Esophagus muscularis mucosa (tissue), 4 donors: ENCODE measurements at regions not wholly inside any gene's neighbourhood (a gene's known extent, or its start where the extent isn't known, plus 50 kb on each side); places are given as distances from the start of the nearest gene placed in this dataset.

Source experiments
- CTCF ChIP-seq, 3 experiments: fragments of 200-600 bp in 2 of 3; fragments of 450-650 bp in 1 of 3; sonication (generic) in 2 of 3; IDR thresholded peaks; one replicate each; pipeline ENCODE4 v1.5.1; 2017 to 2019; ENCODE audit warnings: antibody characterized with exemption in 3 of 3, mild to moderate bottlenecking in 2 of 3, moderate library complexity in 1 of 3
- EP300 ChIP-seq: sonication (generic); formaldehyde crosslinking; IDR thresholded peaks from one replicate; pipeline ENCODE4 v1.6.1; 2017; ENCODE audit warnings: antibody characterized with exemption
- POLR2A ChIP-seq: fragments of 450-650 bp; IDR thresholded peaks from one replicate; pipeline ENCODE4 v1.6.1; 2017; ENCODE audit warnings: antibody characterized with exemption, moderate library complexity, mild to moderate bottlenecking, low read depth
- POLR2AphosphoS5 ChIP-seq, 2 donors: sonication (generic); formaldehyde crosslinking; IDR thresholded peaks; one replicate each; pipeline ENCODE4 v1.6.1; 2017; ENCODE audit warnings: antibody characterized with exemption in 2 of 2

GRCh38 chr3:159605776-159606175, 382.9 kb upstream of the IL12A start:
- no peak for TF ChIP-seq CTCF (IDR thresholded peaks at IDR 0.05)
- TF ChIP-seq POLR2AphosphoS5 (IDR thresholded peaks at IDR 0.05) = no peak
- TF ChIP-seq POLR2A = no peak
- no peak for TF ChIP-seq EP300
